ENCODE measurements at regions not wholly inside any gene's neighbourhood (a gene's known extent, or its start where the extent isn't known, plus 50 kb on each side); places are given as distances from the start of the nearest gene placed in this dataset.

DNA sequence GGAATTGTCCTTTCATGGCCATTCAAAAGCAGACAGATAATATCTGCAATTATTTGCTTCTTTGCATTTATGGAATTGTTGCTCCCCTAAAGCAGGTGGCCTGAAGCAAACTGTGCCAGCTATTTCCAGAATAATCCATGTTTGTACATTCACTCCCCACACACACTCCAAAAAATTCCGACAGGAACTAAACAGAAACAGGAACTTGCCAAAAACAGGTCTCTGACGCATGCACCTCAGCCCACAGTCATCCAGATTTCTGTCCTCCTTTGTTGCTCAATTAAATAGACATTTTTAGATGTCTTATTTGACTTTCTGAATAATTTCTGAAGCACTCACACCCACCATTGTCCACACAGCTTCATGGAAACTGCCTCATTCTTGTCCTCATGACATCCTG is 71.5 kb upstream of the EDNRA start:
- TF ChIP-seq, protein P1, sequence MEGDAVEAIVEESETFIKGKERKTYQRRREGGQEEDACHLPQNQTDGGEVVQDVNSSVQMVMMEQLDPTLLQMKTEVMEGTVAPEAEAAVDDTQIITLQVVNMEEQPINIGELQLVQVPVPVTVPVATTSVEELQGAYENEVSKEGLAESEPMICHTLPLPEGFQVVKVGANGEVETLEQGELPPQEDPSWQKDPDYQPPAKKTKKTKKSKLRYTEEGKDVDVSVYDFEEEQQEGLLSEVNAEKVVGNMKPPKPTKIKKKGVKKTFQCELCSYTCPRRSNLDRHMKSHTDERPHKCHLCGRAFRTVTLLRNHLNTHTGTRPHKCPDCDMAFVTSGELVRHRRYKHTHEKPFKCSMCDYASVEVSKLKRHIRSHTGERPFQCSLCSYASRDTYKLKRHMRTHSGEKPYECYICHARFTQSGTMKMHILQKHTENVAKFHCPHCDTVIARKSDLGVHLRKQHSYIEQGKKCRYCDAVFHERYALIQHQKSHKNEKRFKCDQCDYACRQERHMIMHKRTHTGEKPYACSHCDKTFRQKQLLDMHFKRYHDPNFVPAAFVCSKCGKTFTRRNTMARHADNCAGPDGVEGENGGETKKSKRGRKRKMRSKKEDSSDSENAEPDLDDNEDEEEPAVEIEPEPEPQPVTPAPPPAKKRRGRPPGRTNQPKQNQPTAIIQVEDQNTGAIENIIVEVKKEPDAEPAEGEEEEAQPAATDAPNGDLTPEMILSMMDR (IDR thresholded peaks at IDR 0.05): no peak
- TF ChIP-seq POLR2AphosphoS5 (IDR thresholded peaks at IDR 0.05): no peak

All from prostate gland (tissue), 2 donors.